GM12875 (cell line): ENCODE measurements at regions not wholly inside any gene's neighbourhood (a gene's known extent, or its start where the extent isn't known, plus 50 kb on each side); places are given as distances from the start of the nearest gene placed in this dataset.

Source experiments
- H3K4me3 ChIP-seq: one replicate; pipeline ENCODE4 v1.5.1; 2011; ENCODE audit warnings: low read depth, low read length, control low read depth
- CTCF ChIP-seq: IDR thresholded peaks from 2 replicates; pipeline ENCODE4 v1.5.1; 2011; ENCODE audit warnings: low read depth, mild to moderate bottlenecking, control low read depth, inconsistent platforms, low read length, moderate library complexity, borderline replicate concordance; ENCODE audit not compliant: insufficient read depth

- TF ChIP-seq CTCF = no peak
Measured at GRCh38 chr2:120893811-120894584, 158.3 kb downstream of the GLI2 start.

GRCh38 chr2:120894966-120895365 is 159.3 kb downstream of the GLI2 start:
- H3K4me3 ChIP-seq = no peak overlapping the region
- TF ChIP-seq CTCF = no peak

More at GRCh38 chr2:120893811-120894584, 158.3 kb downstream of the GLI2 start:
- H3K4me3 ChIP-seq = no peak overlapping the region

GRCh38 chr2:120896126-120896525 is 160.5 kb downstream of the GLI2 start:
- TF ChIP-seq CTCF = no peak
- H3K4me3 ChIP-seq = no peak overlapping the region

GRCh38 chr2:120896901-120897300 is 161.2 kb downstream of the GLI2 start:
- no peak for TF ChIP-seq CTCF
- H3K4me3 ChIP-seq = no peak overlapping the region

GRCh38 chr2:120897399-120897798 is 161.7 kb downstream of the GLI2 start:
- H3K4me3 ChIP-seq = no peak overlapping the region
- TF ChIP-seq CTCF = no peak

- no peak overlapping the region for H3K4me3 ChIP-seq
- no peak for TF ChIP-seq CTCF
Measured at GRCh38 chr2:120898496-120898895, 162.8 kb downstream of the GLI2 start.
